H1 (cell line): ENCODE measurements at regions not wholly inside any gene's neighbourhood (a gene's known extent, or its start where the extent isn't known, plus 50 kb on each side); places are given as distances from the start of the nearest gene placed in this dataset.

Source experiments
- CTCF ChIA-PET: fragments of 300-600 bp; sonication (Branson Sonifier 250); formaldehyde crosslinking; loops from one replicate; lab custom pipeline; 2021; ENCODE audit not compliant: partially characterized antibody; lab: Charles Lee
- POLR2A ChIA-PET: fragments of 300-600 bp; sonication (Branson Sonifier 250); formaldehyde crosslinking; loops from one replicate; lab custom pipeline; 2021; ENCODE audit warnings: inconsistent platforms; ENCODE audit not compliant: partially characterized antibody; lab: Charles Lee
- DNase-seq, 2 experiments: peaks; one replicate each; pipeline versions ENCODE4 v3.0.0 to v3.0.0-alpha.2; 2010 to 2022; ENCODE audit warnings: low spot score in 2 of 2, low read depth in 1 of 2, mixed read lengths in 1 of 2
- FAIRE-seq: peaks from 2 replicates; lab custom pipeline; 2011; peaks lifted over from hg19 to GRCh38; lab: Jason Lieb, UNC
- H2AFZ ChIP-seq: 2 replicates; pipeline ENCODE4 v1.8.1; 2012; ENCODE audit warnings: low read length, inconsistent platforms
- H2AK5ac ChIP-seq: 2 replicates; pipeline ENCODE4 v1.6.1; 2013; ENCODE audit warnings: low read depth, low read length
- H2BK120ac ChIP-seq: replicated peaks from 2 replicates; pipeline ENCODE3; 2013; ENCODE audit warnings: low read depth, low read length, inconsistent platforms
- H2BK12ac ChIP-seq: 2 replicates; pipeline ENCODE4 v1.6.1; 2013; ENCODE audit warnings: low read depth, low read length
- H2BK15ac ChIP-seq: 2 replicates; pipeline ENCODE4 v1.6.1; 2013; ENCODE audit warnings: low read length
- H2BK20ac ChIP-seq: 2 replicates; pipeline ENCODE4 v1.6.1; 2013; ENCODE audit warnings: low read length
- H2BK5ac ChIP-seq: 2 replicates; pipeline ENCODE4 v1.6.1; 2013; ENCODE audit warnings: low read depth, low read length
- H3K14ac ChIP-seq: 2 replicates; pipeline ENCODE4 v1.6.1; 2013; ENCODE audit warnings: inconsistent platforms; ENCODE audit not compliant: insufficient read length
- H3K18ac ChIP-seq: 2 replicates; pipeline ENCODE4 v1.6.1; 2013; ENCODE audit warnings: low read length; ENCODE audit errors: extremely low read depth
- H3K23ac ChIP-seq: 2 replicates; pipeline ENCODE4 v1.6.1; 2013; ENCODE audit warnings: inconsistent platforms; ENCODE audit not compliant: insufficient read length
- H3K23me2 ChIP-seq: 2 replicates; pipeline ENCODE4 v1.6.1; 2013; ENCODE audit warnings: low read depth, low read length
- H3K27ac ChIP-seq: 2 replicates; pipeline ENCODE4 v1.6.1; 2011; ENCODE audit warnings: low read depth, low read length, inconsistent platforms
- H3K27me3 ChIP-seq, 4 experiments: replicated peaks in 1 of 4; 1 replicate in 1 of 4; 2 replicates in 3 of 4; pipeline versions ENCODE4 v1.6.1 to v1.8.1; 2011 to 2013; ENCODE audit warnings: low read length in 3 of 4, mild to moderate bottlenecking in 3 of 4, inconsistent platforms in 2 of 4, mixed read lengths in 2 of 4, moderate library complexity in 1 of 4; ENCODE audit not compliant: control insufficient read depth in 3 of 4, insufficient read depth in 3 of 4; ENCODE audit errors: extremely low read depth in 1 of 4
- H3K36me3 ChIP-seq, 4 experiments: 2 replicates each; pipeline versions ENCODE4 v1.6.1 to v1.8.1; 2011 to 2013; ENCODE audit warnings: mild to moderate bottlenecking in 4 of 4, low read length in 3 of 4, moderate library complexity in 2 of 4, control low read depth in 1 of 4, inconsistent platforms in 1 of 4; ENCODE audit not compliant: insufficient read depth in 4 of 4, control insufficient read depth in 2 of 4
- H3K4ac ChIP-seq: replicated peaks from 2 replicates; pipeline ENCODE3; 2013; ENCODE audit warnings: low read length, low read depth, mixed read lengths, inconsistent platforms; ENCODE audit not compliant: insufficient read length
- H3K4me1 ChIP-seq, 4 experiments: replicated peaks in 1 of 4; 1 replicate in 1 of 4; 2 replicates in 3 of 4; pipeline versions ENCODE4 v1.6.1 to v1.8.1; 2011 to 2013; ENCODE audit warnings: low read length in 3 of 4, inconsistent platforms in 2 of 4, mixed read lengths in 1 of 4; ENCODE audit not compliant: insufficient read depth in 4 of 4, control insufficient read depth in 3 of 4
- H3K4me2 ChIP-seq, 2 experiments: 2 replicates each; pipeline versions ENCODE4 v1.6.1 to v1.8.1; 2011 to 2013; ENCODE audit warnings: low read depth in 2 of 2, low read length in 2 of 2, control low read depth in 1 of 2, inconsistent platforms in 1 of 2, mild to moderate bottlenecking in 1 of 2; ENCODE audit not compliant: insufficient read depth in 1 of 2
- H3K4me3 ChIP-seq, 4 experiments: fragments of 200-600, 300-600 bp in 1 of 4; sonication (generic), shearing (Covaris generic), sonication (Bioruptor Twin) in 1 of 4; 2 replicates each; pipeline versions ENCODE4 v1.5.1 to v1.8.1; 2011 to 2016; ENCODE audit warnings: low read length in 4 of 4, low read depth in 3 of 4, control low read depth in 2 of 4, inconsistent platforms in 2 of 4, mild to moderate bottlenecking in 2 of 4, mixed read lengths in 1 of 4, moderate library complexity in 1 of 4; ENCODE audit not compliant: insufficient read depth in 2 of 4; ENCODE audit errors: extremely low read depth in 1 of 4
- H3K56ac ChIP-seq: replicated peaks from 2 replicates; pipeline ENCODE3; 2013; ENCODE audit warnings: low read depth, mild to moderate bottlenecking, mixed read lengths, low read length, inconsistent platforms; ENCODE audit not compliant: insufficient read length
- H3K79me1 ChIP-seq: 2 replicates; pipeline ENCODE4 v1.6.1; 2013; ENCODE audit warnings: low read depth, low read length, control low read depth
- H3K79me2 ChIP-seq, 2 experiments: 2 replicates each; pipeline versions ENCODE4 v1.6.1 to v1.8.1; 2012 to 2013; ENCODE audit warnings: low read length in 2 of 2, mild to moderate bottlenecking in 2 of 2, inconsistent platforms in 1 of 2; ENCODE audit not compliant: insufficient read depth in 2 of 2, control insufficient read depth in 1 of 2
- H3K9ac ChIP-seq, 4 experiments: replicated peaks in 1 of 4; 1 replicate in 1 of 4; 2 replicates in 3 of 4; pipeline versions ENCODE4 v1.6.1 to v1.8.1; 2011 to 2013; ENCODE audit warnings: low read depth in 3 of 4, low read length in 3 of 4, control low read depth in 2 of 4, mild to moderate bottlenecking in 2 of 4, moderate library complexity in 2 of 4, inconsistent platforms in 1 of 4; ENCODE audit errors: extremely low read depth in 1 of 4
- H3K9me3 ChIP-seq, 2 experiments: 2 replicates each; pipeline versions ENCODE4 v1.6.1 to v1.8.1; 2012 to 2013; ENCODE audit warnings: mild to moderate bottlenecking in 2 of 2, moderate library complexity in 2 of 2, control low read depth in 1 of 2, inconsistent platforms in 1 of 2, low read depth in 1 of 2, low read length in 1 of 2, mixed read lengths in 1 of 2; ENCODE audit not compliant: insufficient read depth in 2 of 2
- H4K20me1 ChIP-seq, 2 experiments: replicated peaks in 1 of 2; 2 replicates each; pipeline versions ENCODE3 to v1.8.1; 2011 to 2013; ENCODE audit warnings: inconsistent platforms in 2 of 2, low read length in 2 of 2, mild to moderate bottlenecking in 1 of 2; ENCODE audit not compliant: insufficient read depth in 2 of 2, control insufficient read depth in 1 of 2
- H4K5ac ChIP-seq: 2 replicates; pipeline ENCODE4 v1.6.1; 2013; ENCODE audit warnings: low read length, low read depth, mixed read lengths, inconsistent platforms; ENCODE audit not compliant: insufficient read length
- H4K8ac ChIP-seq: 2 replicates; pipeline ENCODE4 v1.8.0; 2013; ENCODE audit warnings: mild to moderate bottlenecking, moderate library complexity, low read length, inconsistent platforms; ENCODE audit not compliant: insufficient read depth; ENCODE audit errors: extremely low read depth
- H4K91ac ChIP-seq: replicated peaks from 2 replicates; pipeline ENCODE3; 2013; ENCODE audit warnings: low read length, mixed read lengths, inconsistent platforms; ENCODE audit not compliant: insufficient read length
- SRF ChIP-seq: IDR thresholded peaks from 2 replicates; pipeline ENCODE4 v1.6.1; 2011; ENCODE audit warnings: mild to moderate bottlenecking, low read depth, low read length, moderate library complexity
- WGBS, 2 experiments: shearing (Covaris generic) in 1 of 2; methylation state at CpG; one replicate each; pipeline versions ENCODE4 v1.1.6 to v1.1.7; 2013 to 2015; ENCODE audit warnings: low lambda C conversion rate in 2 of 2, mixed read lengths in 2 of 2, inconsistent platforms in 1 of 2, low coverage in 1 of 2, missing lambda C conversion rate in 1 of 2; ENCODE audit not compliant: insufficient replicate concordance in 2 of 2, insufficient coverage in 1 of 2, insufficient read length in 1 of 2; ENCODE audit errors: extremely low coverage in 1 of 2, missing lambda C conversion rate in 1 of 2; 5-methylcytosine and 5-hydroxymethylcytosine counted together

DNA sequence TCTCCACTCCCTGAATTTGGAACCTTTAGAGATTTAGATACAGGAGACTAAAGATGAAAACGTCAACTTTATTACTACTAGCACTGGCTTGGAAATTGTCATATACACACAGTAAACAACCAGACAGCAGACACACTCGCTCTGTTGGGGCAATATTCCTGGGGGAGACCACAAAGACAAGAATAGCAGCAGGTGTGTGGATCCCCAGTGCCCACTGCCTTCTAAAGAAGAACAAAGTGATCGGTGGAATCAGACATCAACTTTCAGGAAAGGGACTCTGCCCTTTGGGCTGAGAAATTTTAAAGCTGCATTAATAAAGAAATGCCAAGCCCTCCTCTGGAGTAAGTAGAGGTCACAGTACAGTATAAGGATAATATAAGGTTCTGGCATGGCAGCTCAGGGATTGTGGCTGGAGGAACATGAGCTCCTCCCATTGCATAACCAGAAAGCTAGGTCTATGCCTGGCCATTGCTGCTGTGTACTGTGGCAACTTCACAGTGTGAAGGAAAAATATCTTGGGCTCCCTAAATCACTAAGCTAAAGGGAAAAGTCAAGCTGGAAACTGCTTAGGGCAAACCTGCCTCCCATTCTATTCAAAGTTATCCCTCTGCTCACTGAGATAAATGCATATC, 57.1 kb upstream of the ANKRD1 start:
- Histone ChIP-seq H2BK20ac (no peak overlapping the region), H3K9ac (no peak overlapping the region), H2BK5ac (no peak overlapping the region), H3K23me2 (no peaks in the 10 kb centered on the region), H4K20me1 (no peaks in the 10 kb centered on the region), H3K14ac (no peak overlapping the region), H4K5ac (no peak overlapping the region), H2AK5ac (no peak overlapping the region), H3K4me1 (no peaks in the 10 kb centered on the region), H3K79me1 (no peaks in the 10 kb centered on the region), H3K23ac (no peak overlapping the region), H3K9me3 (no peaks in the 10 kb centered on the region), H2BK12ac (no peak overlapping the region), H3K4me2 (no peak overlapping the region), H3K36me3 (no peaks in the 10 kb centered on the region), H3K18ac (no peak overlapping the region), H3K4ac (no peak overlapping the region), H3K4me3 (no peak overlapping the region), H2BK120ac (no peak overlapping the region), H2BK15ac (no peak overlapping the region), H3K56ac (no peak overlapping the region), H3K27ac (no peak overlapping the region), H4K8ac (no peak overlapping the region), H2AFZ (no peak overlapping the region), H3K27me3 (peaks cover 0 to 1% (median 0%) of the 10 kb centered on the region in 4 experiments; a peak in 4 of 7 replicates), H3K79me2 (no peaks in the 10 kb centered on the region), H4K91ac (no peak overlapping the region)
- FAIRE-seq: no peak
- POLR2A ChIA-PET: no interaction called here
- 94% methylated on average over 3 of the region's 3 CpGs; no CpG with 5 or more reads in 1 of the 2 experiments for WGBS, 2 experiments
- CTCF ChIA-PET: interaction anchor here (0.9 to 1.4 kb wide), 3 partner anchors 7 to 28 kb away, joined by 3 to 4 read pairs (median 3); no protein-coding TSS in a partner anchor
- DNase-seq: no peak
- TF ChIP-seq SRF: no peak
